Effector memory CD8-positive, alpha-beta T cell (primary cell): ENCODE measurements at regions not wholly inside any gene's neighbourhood (a gene's known extent, or its start where the extent isn't known, plus 50 kb on each side); places are given as distances from the start of the nearest gene placed in this dataset.
"Not testable (repeated sequence)": the region's sequence is repeated elsewhere in the genome, so short reads cannot be mapped to it uniquely, and the experiment has no call there.

Experiments used
- ATAC-seq: fragments of 150-1000 bp; cut with Tn5 transposase; replicated peaks from 2 replicates; pipeline ENCODE4 v1.10.0; 2021; ENCODE audit warnings: mild to moderate bottlenecking, moderate library complexity
- DNase-seq, 3 experiments: peaks; one replicate each; pipeline ENCODE4 v3.0.0; 2021
- H3K27ac Mint-ChIP-seq, 2 donors: one replicate each; pipeline ENCODE4 v1.8.0; 2022; ENCODE audit warnings: mild to moderate bottlenecking in 2 of 2, mixed read lengths in 2 of 2, moderate library complexity in 2 of 2
- H3K27me3 Mint-ChIP-seq, 2 donors: one replicate each; pipeline ENCODE4 v1.8.0; 2022; ENCODE audit warnings: mixed read lengths in 2 of 2
- H3K36me3 Mint-ChIP-seq: one replicate; pipeline ENCODE4 v1.8.0; 2022; ENCODE audit warnings: mild to moderate bottlenecking, moderate library complexity, mixed read lengths; ENCODE audit not compliant: insufficient read depth
- H3K4me1 Mint-ChIP-seq, 2 donors: one replicate each; pipeline ENCODE4 v1.8.0; 2022; ENCODE audit warnings: low read depth in 2 of 2, mixed read lengths in 2 of 2
- H3K4me3 Mint-ChIP-seq, 2 donors: one replicate each; pipeline ENCODE4 v1.8.0; 2022; ENCODE audit warnings: mild to moderate bottlenecking in 2 of 2, mixed read lengths in 2 of 2, moderate library complexity in 2 of 2
- H3K9me3 Mint-ChIP-seq, 2 donors: one replicate each; pipeline ENCODE4 v1.8.0; 2022; ENCODE audit warnings: mixed read lengths in 2 of 2

DNA sequence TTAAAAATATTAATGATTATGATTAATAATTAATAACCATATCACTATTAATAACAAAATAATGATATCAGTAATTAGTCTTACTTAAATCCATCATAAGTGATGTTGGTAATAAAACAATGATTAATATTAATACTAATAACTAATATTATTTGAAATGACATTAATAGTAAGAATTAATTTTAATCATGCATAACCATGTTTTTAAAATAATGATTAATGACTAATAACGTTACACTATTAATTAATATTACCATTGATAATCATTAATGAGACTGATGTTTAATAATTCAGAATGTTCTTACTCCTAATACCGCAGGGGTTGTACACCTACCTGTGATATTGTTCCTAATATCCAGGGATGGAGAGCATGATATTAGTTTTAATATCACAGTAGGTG is 53.4 kb upstream of the FRG2C start:
- Mint-ChIP-seq H3K27me3 (peaks cover 0 to 5% of the 10 kb centered on the region in 2 donors), H3K9me3 (peaks cover 0 to 2% of the 10 kb centered on the region in 2 donors), H3K4me1 (no peaks in the 10 kb centered on the region), H3K36me3 (no peaks in the 10 kb centered on the region), H3K4me3 (no peak overlapping the region), H3K27ac (no peak overlapping the region)
- ATAC-seq (no peak), DNase-seq (no peak)

DNA sequence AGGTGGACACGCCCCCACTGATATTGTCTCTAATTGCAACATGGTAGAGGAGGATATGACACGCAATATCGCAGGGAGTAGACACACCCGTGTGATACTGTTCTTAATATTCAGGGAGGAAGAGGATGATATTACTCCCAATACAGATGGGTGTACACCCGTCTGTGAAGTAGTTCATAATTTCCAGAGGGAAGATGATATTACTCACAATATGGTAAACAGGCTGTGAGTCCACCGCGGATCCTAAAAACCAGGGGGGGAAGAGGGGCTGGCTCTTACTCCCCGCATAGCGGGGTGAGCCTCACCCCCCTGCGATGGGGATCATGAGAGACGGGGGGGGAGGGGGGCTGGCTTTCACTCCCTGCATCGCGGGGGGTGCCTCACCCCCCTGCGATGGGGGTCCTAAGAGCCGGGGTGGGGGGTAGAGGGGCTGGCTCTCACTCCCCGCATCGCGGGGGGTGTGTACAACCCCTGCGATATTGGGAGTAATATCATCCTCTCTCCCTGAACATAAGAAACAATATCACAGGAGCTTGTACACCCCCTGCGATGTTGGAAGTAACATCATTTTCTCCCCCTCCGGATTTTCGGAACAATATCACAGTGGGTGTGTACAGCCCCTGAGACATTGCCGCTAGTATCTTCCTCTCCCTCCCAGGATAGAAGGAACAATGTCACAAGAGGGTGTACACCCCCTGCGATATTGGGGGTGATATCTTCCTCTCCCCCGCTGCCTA is 52.2 kb upstream of the FRG2C start:
- not testable (repeated sequence) for DNase-seq, ATAC-seq, H3K4me1 Mint-ChIP-seq, H3K27me3 Mint-ChIP-seq, H3K4me3 Mint-ChIP-seq, H3K9me3 Mint-ChIP-seq, H3K27ac Mint-ChIP-seq, H3K36me3 Mint-ChIP-seq
